H9 (cell line): ENCODE measurements at regions not wholly inside any gene's neighbourhood (a gene's known extent, or its start where the extent isn't known, plus 50 kb on each side); places are given as distances from the start of the nearest gene placed in this dataset.
"Not testable (repeated sequence)": the region's sequence is repeated elsewhere in the genome, so short reads cannot be mapped to it uniquely, and the experiment has no call there.

Experiments
- DNase-seq: peaks from one replicate; pipeline ENCODE4 v3.0.0-alpha.2; 2017
- H2AFZ ChIP-seq: one replicate; pipeline ENCODE4 v1.6.1; 2013; ENCODE audit warnings: mild to moderate bottlenecking, low read length, control low read depth, moderate library complexity
- H2AK5ac ChIP-seq: 2 replicates; pipeline ENCODE4 v1.6.1; 2013; ENCODE audit warnings: low read length, control low read depth, mixed read lengths; ENCODE audit not compliant: insufficient read length
- H2BK120ac ChIP-seq: one replicate; pipeline ENCODE4 v1.6.1; 2013; ENCODE audit warnings: low read depth, mild to moderate bottlenecking, low read length, control low read depth, inconsistent platforms; ENCODE audit not compliant: poor library complexity, severe bottlenecking
- H2BK12ac ChIP-seq: 2 replicates; pipeline ENCODE4 v1.6.1; 2013; ENCODE audit warnings: low read length, control low read depth, mixed read lengths, low read depth; ENCODE audit not compliant: insufficient read length
- H2BK15ac ChIP-seq: 2 replicates; pipeline ENCODE4 v1.6.1; 2013; ENCODE audit warnings: low read depth, low read length, control low read depth
- H2BK20ac ChIP-seq: one replicate; pipeline ENCODE4 v1.6.1; 2013; ENCODE audit warnings: low read depth, mild to moderate bottlenecking, low read length, control low read depth, inconsistent platforms; ENCODE audit not compliant: poor library complexity, severe bottlenecking
- H2BK5ac ChIP-seq: 2 replicates; pipeline ENCODE4 v1.6.1; 2013; ENCODE audit warnings: low read length, control low read depth, mixed read lengths; ENCODE audit not compliant: insufficient read length
- H3K14ac ChIP-seq: 2 replicates; pipeline ENCODE4 v1.6.1; 2013; ENCODE audit warnings: low read length, control low read depth; ENCODE audit not compliant: insufficient read depth
- H3K18ac ChIP-seq: 2 replicates; pipeline ENCODE4 v1.6.1; 2013; ENCODE audit warnings: low read depth, mild to moderate bottlenecking, mixed read lengths, low read length, control low read depth; ENCODE audit not compliant: insufficient read length
- H3K23ac ChIP-seq: 2 replicates; pipeline ENCODE4 v1.6.1; 2013; ENCODE audit warnings: low read length, control low read depth, mixed read lengths, low read depth; ENCODE audit not compliant: insufficient read length
- H3K23me2 ChIP-seq: 2 replicates; pipeline ENCODE4 v1.6.1; 2013; ENCODE audit warnings: low read depth, mild to moderate bottlenecking, mixed read lengths, low read length, control low read depth; ENCODE audit not compliant: insufficient read length, poor library complexity, severe bottlenecking
- H3K27ac ChIP-seq: 2 replicates; pipeline ENCODE4 v1.5.1; 2013; ENCODE audit warnings: low read length, control low read depth, mixed read lengths, low read depth; ENCODE audit not compliant: insufficient read length
- H3K27me3 ChIP-seq: 2 replicates; pipeline ENCODE4 v1.6.1; 2013; ENCODE audit warnings: low read length, control low read depth, inconsistent platforms; ENCODE audit not compliant: insufficient read depth
- H3K4ac ChIP-seq: 2 replicates; pipeline ENCODE4 v1.6.1; 2013; ENCODE audit warnings: low read depth, mild to moderate bottlenecking, control low read depth, inconsistent platforms, low read length, moderate library complexity
- H3K4me1 ChIP-seq: 2 replicates; pipeline ENCODE4 v1.6.1; 2013; ENCODE audit warnings: low read length, control low read depth, inconsistent platforms; ENCODE audit not compliant: insufficient read depth
- H3K4me2 ChIP-seq: 2 replicates; pipeline ENCODE4 v1.6.1; 2013; ENCODE audit warnings: low read length, control low read depth, mixed read lengths; ENCODE audit not compliant: insufficient read length, insufficient read depth
- H3K56ac ChIP-seq: 2 replicates; pipeline ENCODE4 v1.6.1; 2013; ENCODE audit warnings: low read depth, mild to moderate bottlenecking, mixed read lengths, low read length, control low read depth; ENCODE audit not compliant: insufficient read length
- H3K79me1 ChIP-seq: 2 replicates; pipeline ENCODE4 v1.6.1; 2013; ENCODE audit warnings: low read depth, mild to moderate bottlenecking, moderate library complexity, low read length, control low read depth, inconsistent platforms; ENCODE audit not compliant: insufficient read depth, poor library complexity, severe bottlenecking
- H3K79me2 ChIP-seq: 2 replicates; pipeline ENCODE4 v1.6.1; 2013; ENCODE audit warnings: low read length, control low read depth, inconsistent platforms; ENCODE audit not compliant: insufficient read depth
- H3K9ac ChIP-seq: 2 replicates; pipeline ENCODE4 v1.6.1; 2013; ENCODE audit warnings: low read length, control low read depth, mixed read lengths; ENCODE audit not compliant: insufficient read length; ENCODE audit errors: extremely low read depth
- H3K9me3 ChIP-seq: one replicate; pipeline ENCODE4 v1.6.1; 2013; ENCODE audit warnings: low read depth, low read length, inconsistent platforms; ENCODE audit not compliant: control insufficient read depth
- H3T11ph ChIP-seq: one replicate; pipeline ENCODE4 v1.6.1; 2013; ENCODE audit warnings: mild to moderate bottlenecking, low read length, control low read depth, inconsistent platforms
- H4K20me1 ChIP-seq: one replicate; pipeline ENCODE4 v1.6.1; 2013; ENCODE audit not compliant: control insufficient read depth, insufficient read length, insufficient read depth
- H4K5ac ChIP-seq: 2 replicates; pipeline ENCODE4 v1.6.1; 2013; ENCODE audit warnings: low read depth, mild to moderate bottlenecking, mixed read lengths, low read length, control low read depth; ENCODE audit not compliant: insufficient read length
- H4K8ac ChIP-seq: replicated peaks from 2 replicates; pipeline ENCODE4 v1.6.1; 2013; ENCODE audit warnings: low read length, control low read depth, mixed read lengths, low read depth; ENCODE audit not compliant: insufficient read length
- H4K91ac ChIP-seq: 2 replicates; pipeline ENCODE4 v1.6.1; 2013; ENCODE audit warnings: low read depth, mild to moderate bottlenecking, moderate library complexity, mixed read lengths, low read length, control low read depth; ENCODE audit not compliant: insufficient read length
- H3K27ac Mint-ChIP-seq, 3 experiments: 2 replicates in 2 of 3; 3 replicates in 1 of 3; pipeline ENCODE4 v1.8.0; 2020 to 2021; ENCODE audit warnings: mixed read lengths in 3 of 3, mild to moderate bottlenecking in 1 of 3, moderate library complexity in 1 of 3
- H3K27me3 Mint-ChIP-seq: 2 replicates; pipeline ENCODE4 v1.8.0; 2021; ENCODE audit warnings: low read depth, mild to moderate bottlenecking, moderate library complexity, mixed read lengths
- H3K36me3 Mint-ChIP-seq, 3 experiments: 2 replicates in 2 of 3; 3 replicates in 1 of 3; pipeline ENCODE4 v1.8.0; 2020 to 2021; ENCODE audit warnings: low read depth in 3 of 3, mixed read lengths in 3 of 3; ENCODE audit not compliant: insufficient read depth in 1 of 3
- H3K4me1 Mint-ChIP-seq, 2 experiments: 2 replicates each; pipeline ENCODE4 v1.8.0; 2020; ENCODE audit warnings: mixed read lengths in 2 of 2
- H3K4me3 Mint-ChIP-seq, 2 experiments: 2 replicates in 1 of 2; 3 replicates in 1 of 2; pipeline ENCODE4 v1.8.0; 2020 to 2021; ENCODE audit warnings: mild to moderate bottlenecking in 2 of 2, mixed read lengths in 2 of 2, moderate library complexity in 1 of 2
- H3K9me3 Mint-ChIP-seq, 2 experiments: 2 replicates in 1 of 2; 3 replicates in 1 of 2; pipeline ENCODE4 v1.8.0; 2020; ENCODE audit warnings: mild to moderate bottlenecking in 2 of 2, mixed read lengths in 2 of 2, moderate library complexity in 1 of 2
- WGBS: extraction: QIAGEN DNeasy Blood & Tissue Kit; methylation state at CpG from one replicate; pipeline ENCODE4 v1.1.7; 2013; ENCODE audit warnings: missing lambda C conversion rate, low lambda C conversion rate, mixed read lengths; ENCODE audit not compliant: insufficient read length; ENCODE audit errors: extremely low coverage; 5-methylcytosine and 5-hydroxymethylcytosine counted together
- TF ChIP-seq, protein P1 (sequence below): fragments of 200-600 bp; sonication (generic); conservative IDR thresholded peaks from 3 replicates; pipeline ENCODE4 v1.8.0; 2021; ENCODE audit warnings: antibody characterized with exemption, mild to moderate bottlenecking

DNA sequence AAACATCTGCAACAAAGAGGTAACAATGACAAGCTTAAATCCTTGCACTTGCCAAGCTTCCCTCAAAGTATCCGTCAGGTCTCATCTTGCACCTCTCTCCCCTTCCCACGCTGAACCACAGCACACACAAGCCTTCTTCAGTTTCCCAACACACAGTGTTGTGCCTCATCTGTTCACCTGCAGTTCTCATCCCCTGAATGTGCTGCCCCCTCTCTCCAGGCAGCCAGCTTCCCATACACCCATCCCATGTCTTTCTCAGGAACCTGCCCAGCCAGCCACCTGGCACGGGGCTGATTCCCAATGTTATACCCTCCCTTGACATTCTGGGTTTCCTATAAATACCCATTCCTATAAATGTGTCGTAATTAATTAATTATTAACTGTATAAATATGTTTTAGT lies 314.8 kb downstream of the PRELID2 start:
- Histone ChIP-seq H2BK20ac (no peak overlapping the region), H3K9me3 (no peaks in the 10 kb centered on the region), H2AFZ (no peak overlapping the region), H3K23ac (no peak overlapping the region), H2BK12ac (no peak overlapping the region), H3K18ac (no peak overlapping the region), H4K20me1 (no peaks in the 10 kb centered on the region), H3K4ac (no peak overlapping the region), H2BK15ac (no peak overlapping the region), H3K4me1 (no peaks in the 10 kb centered on the region), H3K27ac (no peak overlapping the region), H3K9ac (no peak overlapping the region), H3K14ac (no peak overlapping the region), H2BK5ac (no peak overlapping the region), H2AK5ac (no peak overlapping the region), H4K5ac (no peak overlapping the region), H3K79me2 (no peaks in the 10 kb centered on the region), H3K27me3 (no peaks in the 10 kb centered on the region), H3T11ph (no peak overlapping the region), H4K91ac (no peak overlapping the region), H3K23me2 (no peaks in the 10 kb centered on the region), H3K79me1 (no peaks in the 10 kb centered on the region), H3K4me2 (no peak overlapping the region), H4K8ac (no peak overlapping the region), H2BK120ac (no peak overlapping the region), H3K56ac (no peak overlapping the region)
- Mint-ChIP-seq H3K27me3 (no peaks in the 10 kb centered on the region), H3K4me1 (peaks cover 4 to 8% of the 10 kb centered on the region in 2 experiments), H3K36me3 (peaks cover 0 to 4% (median 0%) of the 10 kb centered on the region in 3 experiments; a peak in 1 of 7 replicates), H3K4me3 (no peak overlapping the region), H3K27ac (peak overlapping the region in 2 of 3 experiments; percentile 26 to 36; a peak in 3 of 7 replicates), H3K9me3 (peaks cover 9 to 14% of the 10 kb centered on the region in 2 experiments; a peak in 4 of 5 replicates)
- TF ChIP-seq, protein P1, sequence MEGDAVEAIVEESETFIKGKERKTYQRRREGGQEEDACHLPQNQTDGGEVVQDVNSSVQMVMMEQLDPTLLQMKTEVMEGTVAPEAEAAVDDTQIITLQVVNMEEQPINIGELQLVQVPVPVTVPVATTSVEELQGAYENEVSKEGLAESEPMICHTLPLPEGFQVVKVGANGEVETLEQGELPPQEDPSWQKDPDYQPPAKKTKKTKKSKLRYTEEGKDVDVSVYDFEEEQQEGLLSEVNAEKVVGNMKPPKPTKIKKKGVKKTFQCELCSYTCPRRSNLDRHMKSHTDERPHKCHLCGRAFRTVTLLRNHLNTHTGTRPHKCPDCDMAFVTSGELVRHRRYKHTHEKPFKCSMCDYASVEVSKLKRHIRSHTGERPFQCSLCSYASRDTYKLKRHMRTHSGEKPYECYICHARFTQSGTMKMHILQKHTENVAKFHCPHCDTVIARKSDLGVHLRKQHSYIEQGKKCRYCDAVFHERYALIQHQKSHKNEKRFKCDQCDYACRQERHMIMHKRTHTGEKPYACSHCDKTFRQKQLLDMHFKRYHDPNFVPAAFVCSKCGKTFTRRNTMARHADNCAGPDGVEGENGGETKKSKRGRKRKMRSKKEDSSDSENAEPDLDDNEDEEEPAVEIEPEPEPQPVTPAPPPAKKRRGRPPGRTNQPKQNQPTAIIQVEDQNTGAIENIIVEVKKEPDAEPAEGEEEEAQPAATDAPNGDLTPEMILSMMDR = no peak
- DNase-seq = no peak
- no CpG with 5 or more reads among the region's 4 CpGs for WGBS

GRCh38 chr5:145517588-145517987 lies 317.6 kb downstream of the PRELID2 start:
- not testable (repeated sequence) for H3K4me1 Mint-ChIP-seq, H3K27me3 ChIP-seq, H3K4me3 Mint-ChIP-seq, DNase-seq, H3K9ac ChIP-seq, H4K8ac ChIP-seq, H3K23ac ChIP-seq, H4K5ac ChIP-seq, H3K56ac ChIP-seq, H3K27ac ChIP-seq, H3K27me3 Mint-ChIP-seq, H3K14ac ChIP-seq, H2AK5ac ChIP-seq, H2AFZ ChIP-seq, H4K20me1 ChIP-seq, H3K4me2 ChIP-seq, H3K36me3 Mint-ChIP-seq, H2BK5ac ChIP-seq, H2BK15ac ChIP-seq, H3K79me2 ChIP-seq, H2BK12ac ChIP-seq, H3K23me2 ChIP-seq, H3K9me3 ChIP-seq, H3K4ac ChIP-seq, H3T11ph ChIP-seq, H2BK20ac ChIP-seq, H3K18ac ChIP-seq, H4K91ac ChIP-seq, H3K79me1 ChIP-seq, H3K4me1 ChIP-seq, H3K27ac Mint-ChIP-seq, H2BK120ac ChIP-seq
- peaks cover 9 to 14% of the 10 kb centered on the region in 2 experiments for H3K9me3 Mint-ChIP-seq
